ENCODE measurements at regions not wholly inside any gene's neighbourhood (a gene's known extent, or its start where the extent isn't known, plus 50 kb on each side); places are given as distances from the start of the nearest gene placed in this dataset.

DNA sequence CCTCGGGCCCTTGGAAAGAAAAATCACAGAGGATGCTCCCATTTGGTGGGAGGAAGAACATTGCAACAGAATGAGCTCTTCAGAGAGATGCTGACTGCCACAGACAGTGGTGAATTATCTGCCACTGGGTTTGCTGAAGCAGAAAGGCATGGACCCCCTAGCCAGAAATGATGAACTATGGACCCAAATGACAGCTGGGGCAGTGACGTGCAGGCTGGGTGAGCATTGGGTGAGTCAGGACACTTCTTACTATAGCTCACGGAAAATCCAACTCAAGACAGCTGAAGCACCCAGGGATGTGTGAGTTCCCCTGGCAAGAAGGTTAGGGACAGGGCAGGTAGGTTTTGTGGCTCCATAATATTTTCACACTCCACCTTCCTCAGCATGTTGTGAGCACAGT, 993.2 kb downstream of the BCL11B start:
- no peak for DNase-seq

- DNase-seq, result no peak
These were observed 991.6 kb downstream of the BCL11B start for GRCh38 chr14:98280436-98280835.

- no peak for DNase-seq
These were observed 983.2 kb downstream of the BCL11B start for GRCh38 chr14:98288825-98289224.

DNA sequence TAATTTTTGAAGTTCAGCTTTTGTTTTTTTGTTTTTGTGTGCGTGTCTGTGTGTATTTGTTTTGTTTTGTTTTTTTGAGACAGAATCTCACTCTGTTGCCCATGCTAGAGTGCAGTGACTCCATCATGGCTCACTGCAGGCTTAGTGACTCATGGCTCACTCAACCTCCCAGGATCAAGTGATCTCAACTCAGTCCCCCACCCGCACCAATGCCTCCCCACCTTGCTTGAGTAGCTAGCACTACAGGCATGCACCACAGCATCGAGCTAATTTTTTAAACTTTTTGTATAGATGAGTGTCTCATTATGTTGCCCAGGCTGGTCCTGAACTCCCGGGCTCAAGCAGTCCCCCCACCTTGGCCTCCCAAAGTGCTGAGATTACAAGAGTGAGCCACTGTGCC, 981.4 kb downstream of the BCL11B start:
- DNase-seq, result no peak

- DNase-seq, result no peak
These were observed 979.8 kb downstream of the BCL11B start for GRCh38 chr14:98292191-98292590.

GRCh38 chr14:98293576-98293975, 978.4 kb downstream of the BCL11B start:
- DNase-seq, result no peak

GRCh38 chr14:98296895-98297294, 975.1 kb downstream of the BCL11B start:
- no peak for DNase-seq

DNA sequence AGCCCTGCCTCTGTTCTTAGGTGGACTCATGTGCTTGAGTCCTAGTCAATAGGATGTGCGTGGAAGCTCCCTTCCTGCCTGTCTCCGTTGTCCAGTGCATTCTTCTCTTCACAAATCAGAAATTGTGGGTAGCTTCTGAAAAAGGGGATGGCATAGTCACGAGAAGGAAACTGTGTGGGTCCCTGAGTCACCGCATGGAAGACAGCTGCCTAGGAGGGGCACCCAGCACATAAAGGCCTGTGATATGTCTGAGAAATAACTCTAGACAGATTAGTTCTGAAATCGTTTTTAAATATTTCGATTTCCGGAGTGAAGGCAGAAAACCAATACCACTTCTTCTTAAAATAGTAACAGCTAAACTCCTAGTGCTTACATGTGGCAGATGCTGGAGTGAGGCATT, 974.4 kb downstream of the BCL11B start:
- DNase-seq, result no peak

DNA sequence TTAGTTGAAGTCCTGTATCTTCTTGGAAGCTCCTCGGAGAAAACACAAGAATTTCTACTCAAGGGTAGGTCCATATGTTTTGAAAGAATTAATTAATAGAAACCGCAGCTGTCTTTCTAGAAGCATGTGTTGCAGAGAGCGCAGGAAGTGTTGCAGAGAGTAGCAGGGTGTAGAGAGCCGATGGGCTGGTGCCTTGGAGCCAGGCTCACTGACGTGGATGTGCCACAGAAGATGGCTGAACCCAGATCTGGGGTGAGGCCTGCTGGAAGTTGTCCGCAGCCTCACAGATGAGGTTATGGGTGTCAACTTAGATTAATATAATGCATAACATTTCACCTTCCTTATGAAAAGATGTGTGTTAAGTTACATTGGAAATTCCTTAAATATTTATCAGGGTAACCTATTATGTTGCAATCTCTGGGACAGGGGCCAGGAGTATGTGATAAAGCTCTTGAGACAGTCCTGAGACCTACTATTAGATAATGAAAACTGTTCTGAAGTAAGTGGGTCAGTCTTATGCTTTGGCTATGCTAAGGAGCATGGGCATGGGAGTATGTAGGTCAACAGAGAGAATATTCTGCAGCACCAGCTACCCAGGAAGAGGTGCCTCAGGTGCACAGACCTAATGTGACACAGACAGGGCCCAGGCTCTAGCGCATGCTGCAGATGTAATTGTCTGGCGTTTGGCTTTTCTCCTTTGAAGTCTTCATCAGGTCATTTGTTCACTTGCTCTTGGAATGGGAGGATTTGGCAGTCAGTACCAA, 973.3 kb downstream of the BCL11B start:
- no peak for DNase-seq

DNA sequence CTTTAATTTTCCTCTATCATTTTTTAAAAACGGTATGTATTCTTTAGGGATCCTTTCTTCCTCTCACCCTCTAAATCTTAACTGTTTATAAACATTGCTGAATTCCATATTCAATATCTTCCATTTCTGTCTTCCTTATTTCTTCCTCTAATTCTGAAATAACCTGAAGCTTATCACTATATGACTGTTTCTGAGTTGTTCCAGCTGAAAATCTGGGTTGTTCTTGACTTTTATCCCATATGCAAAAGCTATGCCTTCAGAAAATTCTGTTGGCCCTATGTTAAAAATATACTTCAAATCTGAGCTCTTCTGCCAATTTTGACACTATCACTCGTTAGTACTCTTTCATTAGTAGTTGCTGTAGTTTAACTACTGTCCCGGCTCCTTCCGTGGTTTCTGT, 970.3 kb downstream of the BCL11B start:
- no peak for DNase-seq

DNA sequence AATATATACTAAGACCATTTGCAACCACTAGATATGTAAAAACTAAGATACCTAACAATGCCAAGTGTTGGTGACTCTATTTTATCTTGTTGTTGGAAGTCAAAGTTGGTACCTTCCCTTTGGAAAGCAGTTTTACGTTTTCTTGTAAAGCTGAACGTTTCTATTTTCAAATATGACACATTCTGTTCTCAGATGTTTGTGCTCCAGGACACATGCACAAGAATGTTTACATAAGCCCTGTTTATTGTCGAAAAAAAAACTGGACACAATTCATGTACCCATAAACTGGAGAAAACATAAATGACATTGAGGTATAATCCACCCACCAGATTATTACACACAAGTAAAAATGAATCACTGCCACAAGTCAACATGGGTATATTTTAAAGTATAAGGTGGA, 967.4 kb downstream of the BCL11B start:
- DNase-seq, result no peak

DNA sequence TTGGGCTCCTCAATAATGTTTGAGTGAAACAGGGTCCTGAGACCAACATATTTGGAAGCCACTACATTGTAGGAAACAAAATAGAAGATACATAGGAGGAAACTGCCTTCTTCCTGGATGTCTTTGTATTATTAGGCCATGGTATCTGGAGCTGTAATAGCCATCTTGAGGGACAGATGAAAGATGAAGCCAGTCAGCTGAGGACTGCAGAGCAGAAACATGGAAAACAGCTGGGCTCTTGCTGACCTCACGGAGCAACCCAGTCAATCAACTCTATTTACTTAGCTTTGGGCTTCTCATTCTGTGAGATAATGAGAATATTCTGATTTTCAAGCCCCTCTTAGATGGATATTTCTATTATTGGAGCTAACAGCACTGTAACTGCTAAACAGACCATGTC, 962.4 kb downstream of the BCL11B start:
- no peak for DNase-seq

- DNase-seq, result no peak
These were observed 960.0 kb downstream of the BCL11B start for GRCh38 chr14:98312006-98312405.

DNA sequence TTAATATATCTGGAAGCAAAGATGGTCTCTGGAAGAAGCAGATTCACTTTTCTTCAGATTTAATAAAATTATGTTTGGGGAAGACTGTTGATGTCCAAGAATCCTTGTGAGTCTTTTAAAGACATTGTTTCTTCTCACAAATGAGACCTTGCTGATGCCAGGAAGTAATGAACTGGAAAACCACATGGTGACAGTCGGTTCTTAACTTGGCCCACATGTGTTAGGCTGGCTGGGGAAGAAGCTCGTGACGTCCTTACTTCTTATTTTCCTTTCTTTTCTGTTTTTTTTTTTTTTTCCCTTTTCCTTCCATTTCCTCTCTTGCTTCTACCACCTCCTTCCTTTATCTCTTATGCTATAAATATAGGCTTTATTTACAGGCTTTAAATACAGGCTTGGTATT, 950.2 kb downstream of the BCL11B start:
- DNase-seq, result no peak

- no peak for DNase-seq
These were observed 948.2 kb downstream of the BCL11B start for GRCh38 chr14:98323836-98324235.

- no peak for DNase-seq
These were observed 946.2 kb downstream of the BCL11B start for GRCh38 chr14:98325761-98326160.

GRCh38 chr14:98328496-98328895, 943.5 kb downstream of the BCL11B start:
- DNase-seq, result no peak

- DNase-seq, result no peak
These were observed 937.8 kb downstream of the BCL11B start for GRCh38 chr14:98334186-98334585.

- no peak for DNase-seq
These were observed 930.8 kb downstream of the BCL11B start for GRCh38 chr14:98341211-98341610.

GRCh38 chr14:98345161-98345560, 926.8 kb downstream of the BCL11B start:
- no peak for DNase-seq

- no peak for DNase-seq
These were observed 924.3 kb downstream of the BCL11B start for GRCh38 chr14:98347686-98348085.

DNA sequence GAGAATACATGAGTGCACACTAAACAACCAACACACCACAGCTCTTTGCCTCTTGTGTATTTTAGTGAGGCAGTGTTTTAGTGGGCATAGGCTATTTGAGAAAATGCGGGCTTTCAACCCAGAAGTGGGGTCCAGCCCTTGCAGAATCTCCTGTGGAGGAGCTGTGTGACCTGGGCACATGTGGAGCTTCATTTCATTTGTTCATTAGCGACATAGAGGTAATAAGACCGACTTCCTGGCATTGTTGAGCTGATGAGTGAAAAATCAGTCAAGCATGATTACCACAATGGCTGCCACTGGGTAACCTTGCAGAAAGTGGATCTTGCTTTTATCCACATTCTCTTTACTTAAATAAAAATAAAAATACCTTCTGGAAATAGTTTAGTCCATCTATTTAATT, 923.5 kb downstream of the BCL11B start:
- no peak for DNase-seq

- DNase-seq, result no peak
These were observed 921.8 kb downstream of the BCL11B start for GRCh38 chr14:98350213-98350612.

GRCh38 chr14:98364961-98365360, 907.0 kb downstream of the BCL11B start:
- DNase-seq, result peak; percentile 57

GRCh38 chr14:98366429-98366828, 905.6 kb downstream of the BCL11B start:
- DNase-seq, result no peak

Measured in NCI-H1105 treated with DMSO at 0.1 percent for 48 hours (cell line).